D721Med (cell line): ENCODE measurements at regions not wholly inside any gene's neighbourhood (a gene's known extent, or its start where the extent isn't known, plus 50 kb on each side); places are given as distances from the start of the nearest gene placed in this dataset.

Experiments used
- DNase-seq: peaks from one replicate; pipeline ENCODE4 v3.0.0; 2011; ENCODE audit warnings: low spot score; ENCODE audit not compliant: insufficient read length
- FAIRE-seq: peaks from 2 replicates; lab custom pipeline; 2011; peaks lifted over from hg19 to GRCh38; lab: Jason Lieb, UNC
- CTCF ChIP-seq: IDR thresholded peaks from 2 replicates; pipeline ENCODE4 v1.5.1; 2012; ENCODE audit warnings: mild to moderate bottlenecking, control low read depth; ENCODE audit not compliant: insufficient read depth; ENCODE audit errors: missing control alignments

GRCh38 chr4:14842964-14843630 lies 159.2 kb upstream of the CPEB2 start:
- no peak for TF ChIP-seq CTCF
- no peak for FAIRE-seq
- DNase-seq = no peak

- FAIRE-seq = no peak
- DNase-seq = no peak
- TF ChIP-seq CTCF = no peak
Measured at GRCh38 chr4:14844061-14844460, 158.2 kb upstream of the CPEB2 start.

GRCh38 chr4:14848229-14848628 lies 154.1 kb upstream of the CPEB2 start:
- FAIRE-seq (no peak), DNase-seq (no peak)
- no peak for TF ChIP-seq CTCF

- FAIRE-seq = no peak
Measured at GRCh38 chr4:14850455-14851097, 151.7 kb upstream of the CPEB2 start.

GRCh38 chr4:14853176-14853943 lies 148.9 kb upstream of the CPEB2 start:
- TF ChIP-seq CTCF = no peak
- no peak for FAIRE-seq
- no peak for DNase-seq

More at GRCh38 chr4:14850455-14851097, 151.7 kb upstream of the CPEB2 start:
- no peak for DNase-seq
- TF ChIP-seq CTCF = no peak

GRCh38 chr4:14855719-14856061 lies 146.6 kb upstream of the CPEB2 start:
- TF ChIP-seq CTCF = no peak
- FAIRE-seq (no peak), DNase-seq (no peak)
